OCI-LY3 (cell line): ENCODE measurements at regions not wholly inside any gene's neighbourhood (a gene's known extent, or its start where the extent isn't known, plus 50 kb on each side); places are given as distances from the start of the nearest gene placed in this dataset.

ENCODE experiments used
- CTCF ChIP-seq: fragments of 200-600, 300-600 bp; sonication (generic); IDR thresholded peaks from 2 replicates; pipeline ENCODE4 v1.5.1; 2014; ENCODE audit warnings: antibody characterized with exemption, low read length, low read depth
- EZH2phosphoT487 ChIP-seq: fragments of 200-600 bp; shearing (Covaris generic); IDR thresholded peaks from 2 replicates; pipeline ENCODE4 v1.6.1; 2018; ENCODE audit warnings: antibody characterized with exemption, mixed run types, low read depth

DNA sequence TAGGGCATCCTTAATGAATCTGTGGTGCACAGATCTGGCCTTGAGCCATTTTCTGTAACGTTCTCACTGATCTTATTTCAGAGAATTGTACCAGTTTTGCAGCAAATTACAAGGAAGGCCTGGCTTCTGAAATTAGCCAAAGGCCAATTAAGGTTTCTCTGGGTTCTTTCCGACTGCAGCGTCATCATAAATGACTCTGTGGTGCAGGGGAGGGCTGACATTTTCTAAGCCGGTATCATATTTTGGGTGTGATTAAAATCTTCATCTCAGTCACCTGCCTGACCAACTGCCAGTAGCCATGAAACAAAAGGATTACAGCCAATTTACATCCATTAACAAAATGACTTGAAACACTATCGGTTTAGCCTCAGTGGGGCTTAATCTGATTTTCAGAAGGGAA lies 363.7 kb downstream of the ADRA2A start:
- TF ChIP-seq CTCF = no peak
- TF ChIP-seq EZH2phosphoT487 = no peak
